Mesenchymal stem cell (in vitro differentiated cells and primary cell): ENCODE measurements at regions not wholly inside any gene's neighbourhood (a gene's known extent, or its start where the extent isn't known, plus 50 kb on each side); places are given as distances from the start of the nearest gene placed in this dataset.
"Not testable (repeated sequence)": the region's sequence is repeated elsewhere in the genome, so short reads cannot be mapped to it uniquely, and the experiment has no call there.

Experiments
- DNase-seq: peaks from one replicate; pipeline ENCODE4 v3.0.0-alpha.2; 2013
- H2AFZ ChIP-seq: one replicate; pipeline ENCODE4 v1.6.1; 2013; ENCODE audit warnings: low read depth, mild to moderate bottlenecking, control low read depth, inconsistent platforms, low read length, moderate library complexity
- H2AK5ac ChIP-seq: 2 replicates; pipeline ENCODE4 v1.6.1; 2013; ENCODE audit warnings: low read length, moderate library complexity, mild to moderate bottlenecking, inconsistent platforms; ENCODE audit not compliant: severe bottlenecking
- H2BK120ac ChIP-seq: one replicate; pipeline ENCODE4 v1.6.1; 2013; ENCODE audit warnings: low read depth, mild to moderate bottlenecking, inconsistent platforms, low read length, moderate library complexity
- H2BK12ac ChIP-seq, 2 experiments: one replicate each; pipeline ENCODE4 v1.6.1; 2013; ENCODE audit warnings: inconsistent platforms in 2 of 2, low read length in 2 of 2, mild to moderate bottlenecking in 2 of 2, moderate library complexity in 2 of 2, control low read depth in 1 of 2
- H2BK15ac ChIP-seq: one replicate; pipeline ENCODE4 v1.6.1; 2013; ENCODE audit warnings: mild to moderate bottlenecking, low read depth, inconsistent platforms; ENCODE audit not compliant: poor library complexity, severe bottlenecking
- H2BK5ac ChIP-seq: 2 replicates; pipeline ENCODE4 v1.6.1; 2013; ENCODE audit warnings: low read depth, mild to moderate bottlenecking, low read length, control low read depth, inconsistent platforms; ENCODE audit not compliant: poor library complexity, severe bottlenecking
- H3K14ac ChIP-seq, 2 experiments: one replicate each; pipeline ENCODE4 v1.6.1; 2013; ENCODE audit warnings: inconsistent platforms in 2 of 2, low read length in 2 of 2, control low read depth in 1 of 2, mild to moderate bottlenecking in 1 of 2, moderate library complexity in 1 of 2
- H3K18ac ChIP-seq, 2 experiments: one replicate each; pipeline ENCODE4 v1.6.1; 2013; ENCODE audit warnings: inconsistent platforms in 2 of 2, low read length in 2 of 2, control low read depth in 1 of 2, low read depth in 1 of 2, mild to moderate bottlenecking in 1 of 2
- H3K23ac ChIP-seq, 2 experiments: one replicate each; pipeline ENCODE4 v1.6.1; 2013; ENCODE audit warnings: inconsistent platforms in 2 of 2, low read length in 2 of 2, mild to moderate bottlenecking in 2 of 2, moderate library complexity in 2 of 2, control low read depth in 1 of 2
- H3K27ac ChIP-seq: 2 replicates; pipeline ENCODE4 v1.5.1; 2013; ENCODE audit warnings: mild to moderate bottlenecking, moderate library complexity, low read length, control low read depth, inconsistent platforms; ENCODE audit not compliant: poor library complexity, severe bottlenecking
- H3K27me3 ChIP-seq, 2 experiments: 2 replicates each; pipeline versions ENCODE4 v1.6.1 to v1.7.0; 2013; ENCODE audit warnings: low read length in 2 of 2, mild to moderate bottlenecking in 2 of 2, moderate library complexity in 2 of 2, control low read depth in 1 of 2, inconsistent platforms in 1 of 2; ENCODE audit not compliant: control insufficient read depth in 1 of 2, insufficient read depth in 1 of 2
- H3K36me3 ChIP-seq, 2 experiments: 2 replicates each; pipeline versions ENCODE4 v1.6.1 to v1.7.0; 2013; ENCODE audit warnings: low read length in 2 of 2, control low read depth in 1 of 2, inconsistent platforms in 1 of 2, low read depth in 1 of 2, mild to moderate bottlenecking in 1 of 2; ENCODE audit not compliant: insufficient read depth in 2 of 2, control insufficient read depth in 1 of 2
- H3K4ac ChIP-seq, 2 experiments: one replicate each; pipeline ENCODE4 v1.6.1; 2013; ENCODE audit warnings: inconsistent platforms in 2 of 2, low read length in 2 of 2, mild to moderate bottlenecking in 2 of 2, moderate library complexity in 2 of 2, control low read depth in 1 of 2, low read depth in 1 of 2
- H3K4me1 ChIP-seq: 2 replicates; pipeline ENCODE4 v1.6.1; 2013; ENCODE audit warnings: low read depth, low read length, control low read depth; ENCODE audit not compliant: control insufficient read depth, insufficient read depth
- H3K4me2 ChIP-seq: 2 replicates; pipeline ENCODE4 v1.6.1; 2013; ENCODE audit warnings: low read length, mild to moderate bottlenecking, inconsistent platforms; ENCODE audit not compliant: poor library complexity, severe bottlenecking
- H3K4me3 ChIP-seq, 2 experiments: 2 replicates each; pipeline versions ENCODE4 v1.5.1 to v1.7.0; 2013; ENCODE audit warnings: low read length in 2 of 2, mild to moderate bottlenecking in 2 of 2, control low read depth in 1 of 2, low read depth in 1 of 2; ENCODE audit not compliant: insufficient read depth in 1 of 2
- H3K79me1 ChIP-seq: replicated peaks from 2 replicates; pipeline ENCODE4 v1.6.1; 2013; ENCODE audit warnings: mild to moderate bottlenecking, control low read depth, low read length, inconsistent platforms; ENCODE audit not compliant: poor library complexity, severe bottlenecking
- H3K9ac ChIP-seq: 2 replicates; pipeline ENCODE4 v1.7.0; 2013; ENCODE audit warnings: mild to moderate bottlenecking, low read length, moderate library complexity
- H3K9me3 ChIP-seq: 2 replicates; pipeline ENCODE4 v1.7.0; 2013; ENCODE audit warnings: mild to moderate bottlenecking, low read length; ENCODE audit not compliant: control insufficient read depth
- H4K8ac ChIP-seq: one replicate; pipeline ENCODE4 v1.6.1; 2013; ENCODE audit warnings: inconsistent platforms, mild to moderate bottlenecking, low read length, moderate library complexity
- H4K91ac ChIP-seq: one replicate; pipeline ENCODE4 v1.6.1; 2013; ENCODE audit warnings: mild to moderate bottlenecking, low read length, inconsistent platforms
- WGBS: methylation state at CpG from one replicate; pipeline ENCODE4 v1.1.7; 2013; ENCODE audit warnings: mixed read lengths; 5-methylcytosine and 5-hydroxymethylcytosine counted together

- H3K27ac ChIP-seq, H2BK12ac ChIP-seq, H3K4me3 ChIP-seq, H4K91ac ChIP-seq, H3K14ac ChIP-seq, H3K9ac ChIP-seq, H3K23ac ChIP-seq, H3K36me3 ChIP-seq, H3K79me1 ChIP-seq, H2BK120ac ChIP-seq, H3K4me2 ChIP-seq, H3K18ac ChIP-seq, H4K8ac ChIP-seq, H2BK15ac ChIP-seq, H2BK5ac ChIP-seq, DNase-seq, H3K27me3 ChIP-seq, H3K4me1 ChIP-seq, H2AK5ac ChIP-seq, H2AFZ ChIP-seq, H3K4ac ChIP-seq: not testable (repeated sequence)
- H3K9me3 ChIP-seq = peaks cover 18% of the 10 kb centered on the region
- WGBS = 96% methylated on average over 4 of the region's 4 CpGs
Measured at GRCh38 chr11:97784388-97784787, 1236.4 kb upstream of the CNTN5 start.

DNA sequence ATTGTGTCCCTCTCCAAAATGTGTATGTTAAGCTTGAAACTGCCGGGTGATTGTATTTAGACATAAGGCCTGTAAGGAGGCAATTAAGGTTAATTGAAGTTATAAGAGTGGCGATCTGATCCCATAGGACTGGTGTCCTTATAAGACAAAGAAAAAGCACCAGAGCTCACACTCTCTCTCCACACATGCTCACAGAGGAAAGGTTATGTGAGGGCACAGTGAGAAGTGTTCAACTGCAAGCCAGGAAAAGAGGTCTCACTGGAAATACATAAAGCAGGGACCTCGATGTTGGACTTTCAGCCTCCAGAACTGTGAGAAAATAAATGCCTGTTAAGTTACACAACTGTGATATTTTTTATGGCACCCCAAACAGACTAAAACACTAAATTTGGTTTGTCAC, 1233.8 kb upstream of the CNTN5 start:
- no peaks in the 10 kb centered on the region for H3K4me1 ChIP-seq
- no peak overlapping the region for H3K4ac ChIP-seq
- H3K27me3 ChIP-seq = no peaks in the 10 kb centered on the region
- H3K4me2 ChIP-seq = no peak overlapping the region
- no peak overlapping the region for H2BK120ac ChIP-seq
- H3K79me1 ChIP-seq = no peaks in the 10 kb centered on the region
- H3K23ac ChIP-seq = no peak overlapping the region
- no peak overlapping the region for H3K27ac ChIP-seq
- H2AK5ac ChIP-seq = no peak overlapping the region
- H3K9me3 ChIP-seq = peaks cover 27% of the 10 kb centered on the region
- no peak for DNase-seq
- no peak overlapping the region for H3K9ac ChIP-seq
- H2BK12ac ChIP-seq = no peak overlapping the region
- H2BK15ac ChIP-seq = no peak overlapping the region
- H4K91ac ChIP-seq = no peak overlapping the region
- no peak overlapping the region for H3K18ac ChIP-seq
- no peak overlapping the region for H4K8ac ChIP-seq
- no peak overlapping the region for H2AFZ ChIP-seq
- WGBS = 60% methylated on average over 2 of the region's 3 CpGs
- H2BK5ac ChIP-seq = no peak overlapping the region
- no peaks in the 10 kb centered on the region for H3K36me3 ChIP-seq
- H3K14ac ChIP-seq = no peak overlapping the region
- no peak overlapping the region for H3K4me3 ChIP-seq

DNA sequence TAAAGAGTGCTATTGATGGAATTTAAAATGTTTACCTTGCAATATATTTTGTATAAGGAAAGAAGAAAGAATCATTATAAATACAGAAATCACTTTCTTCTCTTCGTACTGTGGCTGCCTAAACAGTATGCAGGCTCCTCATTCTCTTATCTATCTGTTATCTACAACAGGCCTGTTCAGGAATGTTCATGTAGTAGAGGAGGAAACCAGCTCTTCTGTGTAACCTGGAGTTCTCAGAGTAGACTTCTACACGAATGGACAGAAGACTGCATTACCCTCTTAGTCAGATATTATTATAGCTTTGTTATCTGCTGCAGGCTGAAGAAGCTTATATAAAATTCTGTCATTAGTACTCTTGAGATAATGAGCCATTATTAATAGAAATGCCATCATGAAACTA, 1225.9 kb upstream of the CNTN5 start:
- no peak overlapping the region for H2BK5ac ChIP-seq
- no peak for DNase-seq
- H2AFZ ChIP-seq = no peak overlapping the region
- H3K4me3 ChIP-seq = no peak overlapping the region
- H3K9ac ChIP-seq = no peak overlapping the region
- no peak overlapping the region for H4K91ac ChIP-seq
- no peak overlapping the region for H3K4ac ChIP-seq
- H3K18ac ChIP-seq = no peak overlapping the region
- peaks cover 20% of the 10 kb centered on the region for H3K9me3 ChIP-seq
- no peak overlapping the region for H2AK5ac ChIP-seq
- H4K8ac ChIP-seq = no peak overlapping the region
- no peaks in the 10 kb centered on the region for H3K4me1 ChIP-seq
- H2BK15ac ChIP-seq = no peak overlapping the region
- no peak overlapping the region for H3K14ac ChIP-seq
- H2BK120ac ChIP-seq = no peak overlapping the region
- no peak overlapping the region for H3K4me2 ChIP-seq
- H3K27ac ChIP-seq = no peak overlapping the region
- WGBS = 57% methylated on average over 1 of the region's 2 CpGs
- H3K27me3 ChIP-seq = no peaks in the 10 kb centered on the region
- no peaks in the 10 kb centered on the region for H3K79me1 ChIP-seq
- H3K23ac ChIP-seq = no peak overlapping the region
- no peaks in the 10 kb centered on the region for H3K36me3 ChIP-seq
- no peak overlapping the region for H2BK12ac ChIP-seq

DNA sequence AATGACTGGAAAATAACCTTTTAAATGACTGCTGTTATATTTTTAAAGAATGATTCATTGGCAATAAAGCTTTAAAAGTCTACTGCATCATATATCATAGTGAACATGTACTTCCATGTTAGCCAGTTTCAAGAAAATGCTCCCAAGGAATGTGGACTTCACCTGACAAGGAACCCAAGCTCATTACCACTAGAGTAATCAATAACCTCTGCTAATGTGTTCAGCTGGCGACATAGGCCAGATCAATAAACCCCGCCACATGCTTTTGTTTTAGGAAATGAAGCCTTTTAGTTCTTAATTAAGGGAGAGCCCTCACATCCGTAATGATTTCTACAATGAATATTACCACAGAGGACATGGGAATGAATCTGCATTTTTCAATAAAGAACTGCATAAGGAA, 1219.9 kb upstream of the CNTN5 start:
- Histone ChIP-seq H4K91ac (no peak overlapping the region), H2BK15ac (no peak overlapping the region), H4K8ac (no peak overlapping the region), H3K79me1 (no peaks in the 10 kb centered on the region), H3K4ac (no peak overlapping the region), H2AK5ac (no peak overlapping the region), H3K27me3 (no peaks in the 10 kb centered on the region), H3K4me2 (no peak overlapping the region), H3K36me3 (no peaks in the 10 kb centered on the region), H3K4me3 (no peak overlapping the region), H3K4me1 (no peaks in the 10 kb centered on the region), H2BK120ac (no peak overlapping the region), H2AFZ (no peak overlapping the region), H3K14ac (no peak overlapping the region), H2BK5ac (peak overlapping the region; percentile 19), H3K18ac (peak overlapping the region; percentile 33 to 40), H3K27ac (no peak overlapping the region), H3K23ac (no peak overlapping the region), H2BK12ac (no peak overlapping the region), H3K9ac (no peak overlapping the region), H3K9me3 (peaks cover 3% of the 10 kb centered on the region)
- no peak for DNase-seq
- no CpG with 5 or more reads among the region's 3 CpGs for WGBS
